ENCODE measurements at regions not wholly inside any gene's neighbourhood (a gene's known extent, or its start where the extent isn't known, plus 50 kb on each side); places are given as distances from the start of the nearest gene placed in this dataset.

DNA sequence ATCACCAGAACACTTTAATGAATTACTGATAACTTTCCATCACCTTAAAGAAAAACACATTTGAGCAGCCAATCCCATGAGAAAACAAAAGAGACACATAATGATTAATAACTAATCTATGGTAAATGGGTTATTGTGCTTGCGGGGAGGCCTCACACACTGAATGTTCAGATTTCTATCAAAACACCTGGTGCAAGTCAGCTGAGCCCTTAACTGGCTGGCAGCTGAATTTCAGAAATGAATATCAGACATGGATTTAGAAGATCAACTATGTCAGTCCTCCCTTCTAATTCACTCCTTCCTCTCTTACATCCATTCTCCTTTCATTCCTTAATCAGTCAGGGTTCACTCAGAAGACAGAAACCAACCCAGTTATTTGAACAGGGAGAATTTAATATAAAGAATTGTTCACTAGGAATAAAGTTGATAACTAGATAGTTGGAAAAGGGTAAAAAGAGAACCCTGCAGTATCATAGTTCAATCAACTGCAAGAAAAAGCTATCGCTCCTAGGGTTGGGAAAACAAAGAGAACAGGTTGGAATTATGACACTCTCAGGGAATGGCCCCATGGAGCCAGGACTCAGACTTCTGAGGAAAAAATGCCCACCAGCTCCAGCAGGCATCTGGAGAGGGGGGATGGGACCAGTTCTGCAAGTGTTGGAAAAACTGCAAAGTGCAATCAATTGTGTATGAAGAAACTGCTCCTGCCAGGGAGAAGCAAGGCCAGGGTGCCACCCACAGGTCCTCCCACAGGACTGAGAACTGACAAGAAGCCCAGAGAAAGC lies 577.1 kb upstream of the CDH5 start:
- CTCF ChIA-PET = no interaction called here
- POLR2A ChIA-PET = no interaction called here
- DNase-seq (ENCODE audit: low read depth) = no peak
- TF ChIP-seq, protein P1, sequence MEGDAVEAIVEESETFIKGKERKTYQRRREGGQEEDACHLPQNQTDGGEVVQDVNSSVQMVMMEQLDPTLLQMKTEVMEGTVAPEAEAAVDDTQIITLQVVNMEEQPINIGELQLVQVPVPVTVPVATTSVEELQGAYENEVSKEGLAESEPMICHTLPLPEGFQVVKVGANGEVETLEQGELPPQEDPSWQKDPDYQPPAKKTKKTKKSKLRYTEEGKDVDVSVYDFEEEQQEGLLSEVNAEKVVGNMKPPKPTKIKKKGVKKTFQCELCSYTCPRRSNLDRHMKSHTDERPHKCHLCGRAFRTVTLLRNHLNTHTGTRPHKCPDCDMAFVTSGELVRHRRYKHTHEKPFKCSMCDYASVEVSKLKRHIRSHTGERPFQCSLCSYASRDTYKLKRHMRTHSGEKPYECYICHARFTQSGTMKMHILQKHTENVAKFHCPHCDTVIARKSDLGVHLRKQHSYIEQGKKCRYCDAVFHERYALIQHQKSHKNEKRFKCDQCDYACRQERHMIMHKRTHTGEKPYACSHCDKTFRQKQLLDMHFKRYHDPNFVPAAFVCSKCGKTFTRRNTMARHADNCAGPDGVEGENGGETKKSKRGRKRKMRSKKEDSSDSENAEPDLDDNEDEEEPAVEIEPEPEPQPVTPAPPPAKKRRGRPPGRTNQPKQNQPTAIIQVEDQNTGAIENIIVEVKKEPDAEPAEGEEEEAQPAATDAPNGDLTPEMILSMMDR (IDR thresholded peaks at IDR 0.05; ENCODE audit: insufficient read depth, low read depth, low read length) = no peak
- Histone ChIP-seq H3K36me3 (ENCODE audit: control insufficient read depth, insufficient read depth, low read length) (no peaks in the 10 kb centered on the region), H3K4me3 (ENCODE audit: low read depth, low read length) (no peak overlapping the region), H3K27me3 (ENCODE audit: control insufficient read depth, insufficient read depth, low read length) (peaks cover 1% of the 10 kb centered on the region)

DNA sequence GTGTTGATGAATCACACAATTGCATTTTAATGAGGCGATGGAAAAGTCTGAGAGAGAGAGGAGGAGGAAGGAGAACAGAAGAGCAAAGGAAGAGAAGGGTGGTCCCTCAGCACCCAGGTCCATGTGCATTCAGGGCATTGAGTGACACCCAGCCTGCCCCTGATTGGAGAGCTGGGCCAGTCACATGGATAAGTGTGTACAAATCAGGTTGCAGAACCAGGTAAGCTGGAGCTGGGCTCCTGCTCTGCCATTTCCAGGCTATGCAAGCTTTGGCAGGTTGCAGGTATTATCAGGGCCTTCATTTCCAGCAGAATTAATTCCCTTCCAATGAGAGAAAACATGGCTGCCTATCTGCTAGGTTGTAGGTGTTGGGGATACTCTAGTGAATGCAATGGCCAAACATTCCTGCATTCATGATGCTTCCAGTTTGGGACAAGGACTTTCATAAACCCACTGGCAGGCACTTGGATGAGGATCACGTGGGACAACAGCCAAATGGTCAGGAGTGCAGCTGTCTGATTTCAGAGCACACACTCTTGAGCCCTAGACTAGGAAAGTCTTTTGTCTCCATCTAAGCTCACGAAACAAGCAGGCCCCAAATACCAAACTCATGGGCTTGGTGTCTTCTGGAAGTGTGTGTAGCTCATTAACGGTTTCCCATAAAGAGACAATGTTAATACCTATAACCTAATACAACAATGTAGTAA lies 577.9 kb upstream of the CDH5 start:
- Histone ChIP-seq H3K36me3 (ENCODE audit: control insufficient read depth, insufficient read depth, low read length) (no peaks in the 10 kb centered on the region), H3K27me3 (ENCODE audit: control insufficient read depth, insufficient read depth, low read length) (no peaks in the 10 kb centered on the region; the same call in 1 of the 2 replicates), H3K4me3 (ENCODE audit: low read depth, low read length) (no peak overlapping the region)
- POLR2A ChIA-PET = no interaction called here
- TF ChIP-seq, protein P1 (IDR thresholded peaks at IDR 0.05; ENCODE audit: insufficient read depth, low read depth, low read length) = no peak
- CTCF ChIA-PET = no interaction called here
- DNase-seq (ENCODE audit: low read depth) = no peak

DNA sequence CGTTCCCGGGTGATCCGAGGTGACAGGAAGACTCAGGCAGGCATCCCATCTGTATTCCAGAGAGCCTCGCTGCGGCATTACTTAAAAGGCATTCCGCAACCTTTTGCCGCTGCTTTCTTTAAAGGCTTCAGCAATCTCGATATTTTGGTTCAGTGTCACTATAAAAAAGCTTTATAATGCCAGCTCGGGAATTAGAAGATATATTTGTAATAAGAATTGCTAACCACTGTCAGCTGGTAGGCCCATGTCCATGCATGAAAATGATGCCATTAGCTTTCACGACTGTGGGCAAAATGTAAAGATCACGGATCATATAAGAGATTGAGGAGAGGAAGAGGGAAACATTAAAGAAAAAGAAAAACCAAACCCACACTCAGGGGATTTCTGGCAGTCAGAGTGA lies 578.6 kb upstream of the CDH5 start:
- POLR2A ChIA-PET = no interaction called here
- CTCF ChIA-PET = no interaction called here

DNA sequence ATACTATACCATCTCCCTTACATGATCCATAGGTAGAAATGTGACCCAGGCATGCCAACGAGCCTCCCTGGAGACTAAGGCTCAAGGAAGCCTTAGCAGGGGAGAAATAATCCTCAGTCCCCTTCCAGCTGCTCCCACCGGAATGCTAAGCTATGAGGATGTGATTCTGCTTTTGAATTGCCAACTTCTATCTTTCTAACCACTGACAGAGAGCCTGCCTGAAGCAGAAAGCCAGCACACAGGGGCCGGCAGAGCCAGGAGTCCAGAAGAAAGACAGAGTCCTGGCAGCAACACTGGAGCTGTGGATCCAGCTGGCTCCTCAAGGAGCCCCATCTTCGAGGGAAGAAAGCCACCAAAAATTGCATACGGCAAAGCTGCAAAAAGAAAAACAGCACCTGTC lies 579.6 kb upstream of the CDH5 start:
- DNase-seq (ENCODE audit: low read depth) = no peak
- CTCF ChIA-PET = no interaction called here
- TF ChIP-seq, protein P1 (IDR thresholded peaks at IDR 0.05; ENCODE audit: insufficient read depth, low read depth, low read length) = no peak

More for the DNA sequence above, 578.6 kb upstream of the CDH5 start:
- TF ChIP-seq, protein P1 (IDR thresholded peaks at IDR 0.05; ENCODE audit: insufficient read depth, low read depth, low read length) = no peak
- no peaks in the 10 kb centered on the region for H3K36me3 ChIP-seq (ENCODE audit: control insufficient read depth, insufficient read depth, low read length)
- DNase-seq (ENCODE audit: low read depth) = no peak
- no peaks in the 10 kb centered on the region; the same call in 1 of the 2 replicates for H3K27me3 ChIP-seq (ENCODE audit: control insufficient read depth, insufficient read depth, low read length)
- no peak overlapping the region for H3K4me3 ChIP-seq (ENCODE audit: low read depth, low read length)

DNA sequence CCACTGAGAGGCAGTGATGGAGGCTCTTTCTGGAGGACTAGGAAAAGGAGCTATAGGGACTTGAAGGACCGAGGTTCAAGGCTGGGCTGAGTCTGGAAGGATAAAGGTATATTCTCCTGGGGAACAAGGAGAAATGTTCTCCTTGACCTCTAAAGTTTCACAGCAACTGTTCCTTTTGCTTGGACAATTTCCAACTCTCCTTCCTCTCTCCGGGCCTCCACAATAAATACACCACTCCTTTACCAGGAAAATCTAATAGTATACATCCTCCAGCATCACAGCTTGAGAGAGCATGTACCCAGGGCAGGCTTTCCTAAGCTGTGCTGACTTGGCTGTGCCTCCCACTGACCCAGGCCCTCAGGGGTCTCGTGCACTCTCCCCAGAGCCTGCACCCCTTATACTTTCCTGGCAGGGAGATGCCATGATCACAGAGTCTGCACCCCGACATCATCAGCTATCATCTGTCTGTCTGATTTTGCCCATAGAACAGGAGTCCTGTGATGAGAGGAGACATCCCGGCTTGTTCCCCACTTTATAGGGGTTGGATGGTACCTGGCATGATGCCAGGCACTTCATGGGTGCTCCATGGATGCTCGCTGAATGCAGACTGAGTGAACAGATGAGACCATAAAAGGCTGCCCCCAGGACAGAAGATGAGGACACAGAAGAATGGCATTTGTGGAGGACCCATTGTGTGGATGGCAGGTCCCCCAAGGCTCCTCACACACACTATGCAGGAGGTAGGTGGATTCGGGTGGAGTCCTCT lies 582.6 kb upstream of the CDH5 start:
- ChIA-PET POLR2A (no interaction called here), CTCF (interaction anchor here (0.6 to 1.2 kb wide), 2 partner anchors 7 to 434 kb away, joined by 3 read pairs; no protein-coding TSS in a partner anchor)
- Histone ChIP-seq H3K27me3 (ENCODE audit: control insufficient read depth, insufficient read depth, low read length) (no peaks in the 10 kb centered on the region; the same call in 1 of the 2 replicates), H3K36me3 (ENCODE audit: control insufficient read depth, insufficient read depth, low read length) (no peaks in the 10 kb centered on the region), H3K4me3 (ENCODE audit: low read depth, low read length) (no peak overlapping the region)
- TF ChIP-seq, protein P1 (IDR thresholded peaks at IDR 0.05; ENCODE audit: insufficient read depth, low read depth, low read length) = no peak
- no peak for DNase-seq (ENCODE audit: low read depth)

More for the DNA sequence above, 579.6 kb upstream of the CDH5 start:
- POLR2A ChIA-PET = no interaction called here
- Histone ChIP-seq H3K27me3 (ENCODE audit: control insufficient read depth, insufficient read depth, low read length) (no peaks in the 10 kb centered on the region; the same call in 1 of the 2 replicates), H3K4me3 (ENCODE audit: low read depth, low read length) (no peak overlapping the region), H3K36me3 (ENCODE audit: control insufficient read depth, insufficient read depth, low read length) (no peaks in the 10 kb centered on the region)
